Smooth muscle cell (in vitro differentiated cells): ENCODE measurements at regions not wholly inside any gene's neighbourhood (a gene's known extent, or its start where the extent isn't known, plus 50 kb on each side); places are given as distances from the start of the nearest gene placed in this dataset.

ENCODE experiments used
- DNase-seq: peaks from one replicate; lab custom pipeline; 2025; ENCODE audit not compliant: unreplicated experiment; lab: John Stamatoyannopoulos, UW
- H2AFZ ChIP-seq: fragments of 200-600 bp; sonication (generic); 2 replicates; pipeline ENCODE4 v1.6.0; 2016; ENCODE audit warnings: antibody characterized with exemption, low read depth, mild to moderate bottlenecking
- H3F3A ChIP-seq: fragments of 200-600 bp; sonication (generic); 2 replicates; pipeline ENCODE4 v1.6.0; 2017; ENCODE audit warnings: antibody characterized with exemption, low read depth
- H3K27ac ChIP-seq: fragments of 200-600 bp; sonication (generic); 2 replicates; pipeline ENCODE4 v1.5.1; 2016; ENCODE audit warnings: low read depth, mild to moderate bottlenecking
- H3K27me3 ChIP-seq: fragments of 200-600 bp; sonication (generic); 2 replicates; pipeline ENCODE4 v1.6.1; 2016; ENCODE audit warnings: low read depth, mild to moderate bottlenecking
- H3K36me3 ChIP-seq: fragments of 200-600 bp; sonication (generic); 2 replicates; pipeline ENCODE4 v1.5.1; 2016; ENCODE audit warnings: low read depth
- H3K4me1 ChIP-seq: fragments of 200-600 bp; sonication (generic); 2 replicates; pipeline ENCODE4 v1.5.1; 2016; ENCODE audit warnings: low read depth
- H3K4me2 ChIP-seq: fragments of 200-600 bp; sonication (generic); 2 replicates; pipeline ENCODE4 v1.6.0; 2016; ENCODE audit warnings: mild to moderate bottlenecking
- H3K4me3 ChIP-seq: fragments of 200-600 bp; sonication (generic); 2 replicates; pipeline ENCODE4 v1.5.1; 2016; ENCODE audit warnings: mild to moderate bottlenecking
- H3K79me2 ChIP-seq: fragments of 200-600 bp; sonication (generic); 2 replicates; pipeline ENCODE4 v1.6.0; 2016; ENCODE audit warnings: low read depth, mild to moderate bottlenecking
- H3K9ac ChIP-seq: fragments of 200-600 bp; sonication (generic); 2 replicates; pipeline ENCODE4 v1.6.0; 2016; ENCODE audit warnings: low read depth
- H3K9me3 ChIP-seq: fragments of 200-600 bp; sonication (generic); replicated peaks from 2 replicates; pipeline ENCODE4 v1.5.1; 2016; ENCODE audit warnings: low read depth
- H4K20me1 ChIP-seq: fragments of 200-600 bp; sonication (generic); 2 replicates; pipeline ENCODE4 v1.6.0; 2016; ENCODE audit warnings: low read depth
- WGBS: methylation state at CpG from one replicate; pipeline ENCODE4 v1.1.7; 2016; ENCODE audit warnings: low lambda C conversion rate; 5-methylcytosine and 5-hydroxymethylcytosine counted together
- TF ChIP-seq, protein P1 (sequence below): fragments of 200-600 bp; sonication (generic); IDR thresholded peaks from 2 replicates; pipeline ENCODE4 v1.5.1; 2017; ENCODE audit warnings: borderline replicate concordance, mild to moderate bottlenecking, antibody characterized with exemption; ENCODE audit not compliant: insufficient read depth, poor library complexity, severe bottlenecking

DNA sequence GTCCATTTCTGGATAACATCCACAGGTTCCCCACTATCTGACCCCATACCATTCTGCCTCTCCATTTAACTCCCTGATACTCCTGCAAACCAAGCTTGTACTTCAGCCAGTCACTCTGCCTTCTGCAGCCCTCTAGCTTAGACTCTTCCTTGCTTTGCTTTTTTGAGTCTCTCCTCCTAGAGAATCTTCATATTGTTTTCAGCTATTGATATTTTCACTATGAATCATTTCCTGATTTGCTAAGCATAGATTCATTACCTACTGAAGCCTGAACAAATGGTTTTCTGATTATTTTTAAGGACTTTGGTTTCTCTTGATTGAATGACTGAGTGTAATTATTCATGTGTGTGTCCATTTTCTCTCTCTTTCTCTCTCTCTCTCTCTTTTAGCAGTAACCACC is 2102.3 kb upstream of the CELF4 start:
- Histone ChIP-seq H3K4me3 (no peak overlapping the region), H3K9ac (no peak overlapping the region), H3K27me3 (no peaks in the 10 kb centered on the region), H3K9me3 (no peaks in the 10 kb centered on the region), H3F3A (no peaks in the 10 kb centered on the region), H4K20me1 (no peaks in the 10 kb centered on the region), H3K79me2 (no peaks in the 10 kb centered on the region), H3K4me2 (no peak overlapping the region), H2AFZ (no peak overlapping the region), H3K27ac (no peak overlapping the region), H3K36me3 (no peaks in the 10 kb centered on the region), H3K4me1 (no peaks in the 10 kb centered on the region)
- no peak for DNase-seq
- TF ChIP-seq, protein P1, sequence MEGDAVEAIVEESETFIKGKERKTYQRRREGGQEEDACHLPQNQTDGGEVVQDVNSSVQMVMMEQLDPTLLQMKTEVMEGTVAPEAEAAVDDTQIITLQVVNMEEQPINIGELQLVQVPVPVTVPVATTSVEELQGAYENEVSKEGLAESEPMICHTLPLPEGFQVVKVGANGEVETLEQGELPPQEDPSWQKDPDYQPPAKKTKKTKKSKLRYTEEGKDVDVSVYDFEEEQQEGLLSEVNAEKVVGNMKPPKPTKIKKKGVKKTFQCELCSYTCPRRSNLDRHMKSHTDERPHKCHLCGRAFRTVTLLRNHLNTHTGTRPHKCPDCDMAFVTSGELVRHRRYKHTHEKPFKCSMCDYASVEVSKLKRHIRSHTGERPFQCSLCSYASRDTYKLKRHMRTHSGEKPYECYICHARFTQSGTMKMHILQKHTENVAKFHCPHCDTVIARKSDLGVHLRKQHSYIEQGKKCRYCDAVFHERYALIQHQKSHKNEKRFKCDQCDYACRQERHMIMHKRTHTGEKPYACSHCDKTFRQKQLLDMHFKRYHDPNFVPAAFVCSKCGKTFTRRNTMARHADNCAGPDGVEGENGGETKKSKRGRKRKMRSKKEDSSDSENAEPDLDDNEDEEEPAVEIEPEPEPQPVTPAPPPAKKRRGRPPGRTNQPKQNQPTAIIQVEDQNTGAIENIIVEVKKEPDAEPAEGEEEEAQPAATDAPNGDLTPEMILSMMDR = no peak

DNA sequence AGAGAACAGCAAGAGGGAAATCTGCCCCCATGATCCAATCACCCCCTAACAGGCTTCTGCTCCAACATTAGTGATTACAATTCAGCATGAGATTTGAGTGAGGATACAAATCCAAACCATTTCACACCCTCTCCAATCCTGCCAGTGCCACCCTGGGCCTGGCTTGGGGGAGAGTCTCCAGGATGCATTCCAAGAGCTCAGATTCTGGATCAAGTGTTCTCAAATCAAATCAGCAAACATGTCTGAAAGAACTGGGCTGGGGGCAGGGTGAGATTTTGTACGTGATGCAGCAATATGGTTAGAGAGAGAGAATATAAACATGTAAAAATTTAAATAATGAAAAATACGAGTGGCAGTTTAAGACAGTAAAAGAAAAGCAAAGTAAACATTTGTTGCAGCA is 2100.9 kb upstream of the CELF4 start:
- Histone ChIP-seq H3K4me3 (no peak overlapping the region), H3K9me3 (no peaks in the 10 kb centered on the region), H4K20me1 (no peaks in the 10 kb centered on the region), H3K36me3 (no peaks in the 10 kb centered on the region), H2AFZ (no peak overlapping the region), H3K9ac (no peak overlapping the region), H3K27me3 (no peaks in the 10 kb centered on the region), H3K4me1 (no peaks in the 10 kb centered on the region), H3K27ac (no peak overlapping the region), H3F3A (no peaks in the 10 kb centered on the region), H3K79me2 (no peaks in the 10 kb centered on the region), H3K4me2 (no peak overlapping the region)
- 86% methylated on average over 2 of the region's 2 CpGs for WGBS
- DNase-seq = no peak
- TF ChIP-seq, protein P1 = no peak

DNA sequence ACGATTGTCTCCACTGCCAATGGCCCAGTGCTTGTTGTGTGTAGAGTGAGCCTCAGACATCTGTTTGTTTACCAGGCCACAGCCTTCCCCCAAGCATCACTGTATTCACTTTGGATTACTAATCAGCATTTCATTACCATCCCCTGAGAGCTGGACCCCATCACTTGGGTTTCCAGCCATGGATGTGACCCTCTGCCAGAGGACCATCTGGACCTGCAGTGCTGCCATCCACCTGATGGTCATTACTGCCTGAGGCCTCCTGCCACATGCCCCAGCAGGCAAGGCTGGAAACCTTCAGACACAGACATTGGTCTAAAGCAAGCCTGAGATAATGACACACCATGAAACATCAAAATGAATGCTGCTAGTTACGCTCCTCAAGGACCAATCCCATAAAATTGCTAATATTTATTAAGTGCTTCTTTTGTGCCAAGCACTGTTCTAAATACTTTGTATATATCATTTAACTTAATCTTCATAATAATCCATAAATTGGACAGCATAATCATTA is 2096.3 kb upstream of the CELF4 start:
- WGBS = 100% methylated on average over 2 of the region's 2 CpGs
- H3K4me3 ChIP-seq = no peak overlapping the region
- TF ChIP-seq, protein P1 = no peak
- H2AFZ ChIP-seq = no peak overlapping the region
- no peak overlapping the region for H3K4me2 ChIP-seq
- no peaks in the 10 kb centered on the region for H3F3A ChIP-seq
- H4K20me1 ChIP-seq = no peaks in the 10 kb centered on the region
- no peaks in the 10 kb centered on the region for H3K9me3 ChIP-seq
- no peak for DNase-seq
- H3K4me1 ChIP-seq = no peaks in the 10 kb centered on the region
- H3K79me2 ChIP-seq = no peaks in the 10 kb centered on the region
- no peak overlapping the region for H3K27ac ChIP-seq
- no peak overlapping the region for H3K9ac ChIP-seq
- no peaks in the 10 kb centered on the region for H3K36me3 ChIP-seq
- H3K27me3 ChIP-seq = no peaks in the 10 kb centered on the region

DNA sequence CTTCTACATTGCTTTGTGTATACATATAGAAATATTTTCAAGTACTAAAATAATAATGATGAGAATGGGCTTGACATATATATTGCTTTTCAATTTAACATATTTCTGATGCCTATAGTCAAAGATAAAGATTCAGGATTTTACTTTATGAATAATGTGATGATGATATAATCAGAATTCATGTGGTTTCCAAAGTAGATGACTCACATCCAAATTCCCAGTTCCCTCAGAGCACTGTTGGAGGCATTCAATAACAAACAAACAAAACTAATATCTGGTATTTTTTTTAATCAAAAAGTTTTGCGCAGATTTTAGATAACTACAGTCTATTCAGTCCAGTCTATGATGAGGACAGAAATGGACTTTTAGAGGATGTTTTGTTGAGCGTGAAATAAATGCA is 2094.5 kb upstream of the CELF4 start:
- no peaks in the 10 kb centered on the region for H3F3A ChIP-seq
- H3K4me1 ChIP-seq = no peaks in the 10 kb centered on the region
- no peak overlapping the region for H2AFZ ChIP-seq
- no peaks in the 10 kb centered on the region for H3K27me3 ChIP-seq
- no peak overlapping the region for H3K27ac ChIP-seq
- H3K9me3 ChIP-seq = no peaks in the 10 kb centered on the region
- WGBS = 79% methylated on average over 2 of the region's 2 CpGs
- H3K79me2 ChIP-seq = no peaks in the 10 kb centered on the region
- no peak overlapping the region for H3K4me2 ChIP-seq
- no peak overlapping the region for H3K4me3 ChIP-seq
- TF ChIP-seq, protein P1 = no peak
- H4K20me1 ChIP-seq = no peaks in the 10 kb centered on the region
- DNase-seq = no peak
- no peaks in the 10 kb centered on the region for H3K36me3 ChIP-seq
- H3K9ac ChIP-seq = no peak overlapping the region
